GM23338 (cell line): ENCODE measurements at regions not wholly inside any gene's neighbourhood (a gene's known extent, or its start where the extent isn't known, plus 50 kb on each side); places are given as distances from the start of the nearest gene placed in this dataset.

Experiments used
- ATAC-seq: fragments of 200-7000 bp; cut with Tn5 transposase; 3 replicates; pipeline ENCODE4 v1.9.1; 2020
- DNase-seq: peaks from one replicate; pipeline ENCODE4 v3.0.0-alpha.2; 2015; ENCODE audit warnings: low spot score
- H2AFZ ChIP-seq: fragments of 200-600 bp; sonication (generic); 2 replicates; pipeline ENCODE4 v1.8.0; 2016; ENCODE audit warnings: antibody characterized with exemption, mild to moderate bottlenecking, moderate library complexity
- H3F3A ChIP-seq: fragments of 200-600 bp; sonication (generic); replicated peaks from 2 replicates; pipeline ENCODE4 v1.8.0; 2017; ENCODE audit warnings: antibody characterized with exemption, mixed run types, low read depth
- H3K27ac ChIP-seq: fragments of 200-600 bp; sonication (generic); 2 replicates; pipeline ENCODE4 v1.6.1; 2016; ENCODE audit warnings: low read depth
- H3K27me3 ChIP-seq: fragments of 200-600 bp; sonication (generic); 2 replicates; pipeline ENCODE4 v1.8.0; 2016; ENCODE audit warnings: mild to moderate bottlenecking, mixed run types, moderate library complexity; ENCODE audit not compliant: insufficient read depth
- H3K36me3 ChIP-seq: fragments of 200-600 bp; sonication (generic); 2 replicates; pipeline ENCODE4 v1.8.0; 2016; ENCODE audit warnings: mild to moderate bottlenecking; ENCODE audit not compliant: insufficient read depth
- H3K4me1 ChIP-seq: fragments of 200-600 bp; sonication (generic); 2 replicates; pipeline ENCODE4 v1.8.0; 2016; ENCODE audit warnings: mild to moderate bottlenecking, moderate library complexity; ENCODE audit not compliant: insufficient read depth
- H3K4me2 ChIP-seq: fragments of 200-600 bp; sonication (generic); 2 replicates; pipeline ENCODE4 v1.7.1; 2017; ENCODE audit warnings: mixed run types
- H3K4me3 ChIP-seq: fragments of 200-600 bp; sonication (generic); 2 replicates; pipeline ENCODE4 v1.6.1; 2016; ENCODE audit warnings: mixed run types
- H3K79me2 ChIP-seq: fragments of 200-600 bp; sonication (generic); replicated peaks from 2 replicates; pipeline ENCODE4 v1.8.0; 2017; ENCODE audit warnings: mild to moderate bottlenecking; ENCODE audit not compliant: insufficient read depth
- H3K9me2 ChIP-seq: fragments of 200-600 bp; sonication (generic); 2 replicates; pipeline ENCODE4 v1.8.0; 2017; ENCODE audit not compliant: insufficient read depth
- H4K20me1 ChIP-seq: fragments of 200-600 bp; sonication (generic); replicated peaks from 2 replicates; pipeline ENCODE4 v1.8.0; 2017; ENCODE audit warnings: mild to moderate bottlenecking; ENCODE audit not compliant: insufficient read depth
- H3K27ac Mint-ChIP-seq: 2 replicates; pipeline ENCODE4 v1.8.0; 2020; ENCODE audit warnings: inconsistent platforms, mild to moderate bottlenecking, moderate library complexity, mixed read lengths
- H3K27me3 Mint-ChIP-seq: 3 replicates; pipeline ENCODE4 v1.8.0; 2022; ENCODE audit warnings: low read depth, mild to moderate bottlenecking, moderate library complexity, mixed read lengths, inconsistent platforms; ENCODE audit not compliant: insufficient read depth, poor library complexity
- H3K36me3 Mint-ChIP-seq: 3 replicates; pipeline ENCODE4 v1.8.0; 2021; ENCODE audit warnings: low read depth, mild to moderate bottlenecking, inconsistent platforms, moderate library complexity, mixed read lengths
- H3K4me1 Mint-ChIP-seq: 3 replicates; pipeline ENCODE4 v1.8.0; 2020; ENCODE audit warnings: mild to moderate bottlenecking, inconsistent platforms, mixed read lengths
- H3K4me3 Mint-ChIP-seq: 3 replicates; pipeline ENCODE4 v1.8.0; 2021; ENCODE audit warnings: moderate library complexity, mild to moderate bottlenecking, inconsistent platforms, mixed read lengths
- H3K9me3 Mint-ChIP-seq: 3 replicates; pipeline ENCODE4 v1.8.0; 2020; ENCODE audit warnings: moderate library complexity, mild to moderate bottlenecking, inconsistent platforms, mixed read lengths
- CREB1 ChIP-seq: fragments of 250-450 bp; sonication (Bioruptor Pico); IDR thresholded peaks from 2 replicates; pipeline ENCODE4 v1.5.0; 2020; ENCODE audit warnings: low read depth, mild to moderate bottlenecking, moderate library complexity
- CTCF ChIP-seq, 2 experiments: fragments of 200-600 bp in 1 of 2; sonication (generic) in 1 of 2; conservative IDR thresholded peaks; 2 replicates each; pipeline versions ENCODE4 v1.5.1 to v1.6.1; 2016 to 2017; ENCODE audit warnings: antibody characterized with exemption in 2 of 2, low read depth in 2 of 2, mild to moderate bottlenecking in 2 of 2, moderate library complexity in 1 of 2
- ETS1 ChIP-seq: IDR thresholded peaks from 2 replicates; pipeline ENCODE4 v1.6.1; 2016; ENCODE audit warnings: antibody characterized with exemption
- EZH2 ChIP-seq: fragments of 200-600 bp; sonication (generic); IDR thresholded peaks from one replicate; pipeline ENCODE4 v1.8.0; 2017; ENCODE audit warnings: antibody characterized with exemption, mild to moderate bottlenecking, low read depth; ENCODE audit not compliant: unreplicated experiment
- EZH2phosphoT487 ChIP-seq: fragments of 200-600 bp; sonication (generic); IDR thresholded peaks from one replicate; pipeline ENCODE4 v1.8.1; 2018; ENCODE audit warnings: antibody characterized with exemption; ENCODE audit not compliant: unreplicated experiment
- JUNB ChIP-seq: IDR thresholded peaks from one replicate; pipeline ENCODE4 v1.6.1; 2016; ENCODE audit warnings: antibody characterized with exemption; ENCODE audit not compliant: unreplicated experiment
- NANOG ChIP-seq: IDR thresholded peaks from 2 replicates; pipeline ENCODE4 v1.6.1; 2016; ENCODE audit warnings: antibody characterized with exemption, borderline replicate concordance
- POLR2AphosphoS5 ChIP-seq: IDR thresholded peaks from 2 replicates; pipeline ENCODE4 v1.6.1; 2016; ENCODE audit warnings: antibody characterized with exemption, low read depth
- REST ChIP-seq: IDR thresholded peaks from one replicate; pipeline ENCODE4 v1.6.1; 2018; ENCODE audit warnings: antibody characterized with exemption; ENCODE audit not compliant: unreplicated experiment
- STAT1 ChIP-seq: IDR thresholded peaks from one replicate; pipeline ENCODE4 v1.6.1; 2016; ENCODE audit warnings: antibody characterized with exemption; ENCODE audit not compliant: unreplicated experiment
- ZNF114 ChIP-seq: fragments of 250-450 bp; sonication (Bioruptor Pico); IDR thresholded peaks from 2 replicates; pipeline ENCODE4 v1.5.0; 2020; ENCODE audit warnings: mild to moderate bottlenecking, moderate library complexity
- ZNF331 ChIP-seq: fragments of 250-450 bp; sonication (Bioruptor Pico); IDR thresholded peaks from 2 replicates; pipeline ENCODE4 v1.5.0; 2020; ENCODE audit warnings: low read depth, mild to moderate bottlenecking, moderate library complexity
- ZNF462 ChIP-seq: fragments of 250-450 bp; sonication (Bioruptor Pico); IDR thresholded peaks from 2 replicates; pipeline ENCODE4 v1.5.0; 2020; ENCODE audit warnings: mild to moderate bottlenecking, moderate library complexity

- Mint-ChIP-seq H3K4me3 (no peak overlapping the region), H3K4me1 (no peaks in the 10 kb centered on the region), H3K9me3 (no peaks in the 10 kb centered on the region), H3K36me3 (no peaks in the 10 kb centered on the region), H3K27ac (no peak overlapping the region), H3K27me3 (no peaks in the 10 kb centered on the region)
- no peak for TF ChIP-seq CTCF (conservative IDR thresholded peaks at IDR 0.05; ENCODE audit: low read depth in 2 of 2)
- TF ChIP-seq STAT1, result no peak
- TF ChIP-seq ZNF331 (CRISPR knock-in tag), result no peak
- no peak for TF ChIP-seq EZH2
- no peak for TF ChIP-seq NANOG
- TF ChIP-seq REST, result no peak
- no peak for TF ChIP-seq ETS1
- no peak for TF ChIP-seq EZH2phosphoT487
- TF ChIP-seq ZNF462 (CRISPR knock-in tag), result no peak
- TF ChIP-seq ZNF114 (CRISPR knock-in tag), result no peak
- TF ChIP-seq CREB1 (CRISPR knock-in tag), result no peak
- TF ChIP-seq JUNB, result no peak
- no peak for TF ChIP-seq POLR2AphosphoS5
- Histone ChIP-seq H3K27ac (no peak overlapping the region), H3K4me3 (no peak overlapping the region), H3F3A (no peaks in the 10 kb centered on the region), H3K36me3 (no peaks in the 10 kb centered on the region), H3K4me2 (no peak overlapping the region), H3K27me3 (no peaks in the 10 kb centered on the region), H3K9me2 (peaks cover 3% of the 10 kb centered on the region; the same call in 1 of the 2 replicates), H2AFZ (0 out of 2 replicates have a peak overlapping the region, but pooled peaks have one; percentile 56), H4K20me1 (no peaks in the 10 kb centered on the region), H3K4me1 (no peaks in the 10 kb centered on the region), H3K79me2 (no peaks in the 10 kb centered on the region)
- no peak for ATAC-seq
- DNase-seq, result no peak
Observed at GRCh38 chr1:99424087-99424486, 159.8 kb downstream of the PLPPR4 start.
